Stimulated activated CD4-positive, alpha-beta T cell treated with anti-CD3 and anti-CD28 coated beads, Interleukin-12 subunit alpha, Interleukin-12 subunit beta, amount 100 ng/mL, for 4 hours (primary cell): ENCODE measurements at regions not wholly inside any gene's neighbourhood (a gene's known extent, or its start where the extent isn't known, plus 50 kb on each side); places are given as distances from the start of the nearest gene placed in this dataset.

ENCODE experiments used
- DNase-seq: peaks from one replicate; pipeline ENCODE4 v3.0.0-alpha.2; 2020

GRCh38 chr3:16118396-16118795 is 56.1 kb upstream of the GALNT15 start:
- DNase-seq = no peak

- DNase-seq = no peak
Observed at GRCh38 chr3:16119887-16120286, 54.6 kb upstream of the GALNT15 start.

GRCh38 chr3:16121391-16121790 is 53.1 kb upstream of the GALNT15 start:
- DNase-seq = no peak

- no peak for DNase-seq
Observed at GRCh38 chr3:16122155-16122554, 52.3 kb upstream of the GALNT15 start.

GRCh38 chr3:16122661-16123060 is 51.8 kb upstream of the GALNT15 start:
- no peak for DNase-seq

GRCh38 chr3:16124636-16125035 is 49.8 kb upstream of the GALNT15 start:
- no peak for DNase-seq
